ENCODE measurements at regions not wholly inside any gene's neighbourhood (a gene's known extent, or its start where the extent isn't known, plus 50 kb on each side); places are given as distances from the start of the nearest gene placed in this dataset.

DNA sequence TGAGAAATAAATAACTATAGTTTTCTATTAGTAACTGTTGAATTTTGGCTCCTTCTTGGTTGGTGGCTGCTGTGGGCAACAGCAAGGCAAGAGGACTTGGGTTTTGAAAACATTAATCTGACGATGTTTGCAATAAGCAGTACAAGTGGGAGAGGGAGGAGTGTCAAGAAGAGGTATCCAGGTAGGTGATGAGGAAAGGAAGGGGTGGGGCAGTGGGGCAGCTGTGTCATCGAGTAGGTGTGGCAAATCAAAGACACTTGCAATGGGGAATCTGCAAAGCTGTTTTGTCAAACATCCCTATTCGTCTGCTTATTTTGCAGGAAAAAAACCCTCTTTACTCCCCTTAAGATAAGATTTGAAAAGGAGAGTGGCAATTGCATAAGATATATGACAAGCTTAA is 171.9 kb upstream of the MAP3K7 start:
- no TSS peak for BruUV-seq (replicated peaks)
- intact Hi-C loops (cut with micrococcal nuclease; ENCODE audit: unreplicated experiment): no loop called here
- ChIA-PET CTCF (no interaction called here), POLR2A (ENCODE audit: low non-redundant PET) (no interaction called here)
- H3K9me3 ChIP-seq (ENCODE audit: low read depth, low read length, poor library complexity, severe bottlenecking): no peaks in the 10 kb centered on the region
- TF ChIP-seq, protein P1, sequence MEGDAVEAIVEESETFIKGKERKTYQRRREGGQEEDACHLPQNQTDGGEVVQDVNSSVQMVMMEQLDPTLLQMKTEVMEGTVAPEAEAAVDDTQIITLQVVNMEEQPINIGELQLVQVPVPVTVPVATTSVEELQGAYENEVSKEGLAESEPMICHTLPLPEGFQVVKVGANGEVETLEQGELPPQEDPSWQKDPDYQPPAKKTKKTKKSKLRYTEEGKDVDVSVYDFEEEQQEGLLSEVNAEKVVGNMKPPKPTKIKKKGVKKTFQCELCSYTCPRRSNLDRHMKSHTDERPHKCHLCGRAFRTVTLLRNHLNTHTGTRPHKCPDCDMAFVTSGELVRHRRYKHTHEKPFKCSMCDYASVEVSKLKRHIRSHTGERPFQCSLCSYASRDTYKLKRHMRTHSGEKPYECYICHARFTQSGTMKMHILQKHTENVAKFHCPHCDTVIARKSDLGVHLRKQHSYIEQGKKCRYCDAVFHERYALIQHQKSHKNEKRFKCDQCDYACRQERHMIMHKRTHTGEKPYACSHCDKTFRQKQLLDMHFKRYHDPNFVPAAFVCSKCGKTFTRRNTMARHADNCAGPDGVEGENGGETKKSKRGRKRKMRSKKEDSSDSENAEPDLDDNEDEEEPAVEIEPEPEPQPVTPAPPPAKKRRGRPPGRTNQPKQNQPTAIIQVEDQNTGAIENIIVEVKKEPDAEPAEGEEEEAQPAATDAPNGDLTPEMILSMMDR (conservative IDR thresholded peaks at IDR 0.05; ENCODE audit: low read depth, low read length): no peak
- TF ChIP-seq EZH2 (IDR thresholded peaks at IDR 0.05; ENCODE audit: borderline replicate concordance, low read depth, low read length, poor library complexity, severe bottlenecking): no peak
- H3K4me3 ChIP-seq (ENCODE audit: low read depth, low read length, poor library complexity, severe bottlenecking): no peak overlapping the region
- H3K36me3 ChIP-seq (ENCODE audit: insufficient read depth, low read length, poor library complexity, severe bottlenecking): no peaks in the 10 kb centered on the region
- H3K27me3 ChIP-seq (replicated peaks; ENCODE audit: insufficient read depth, low read depth, low read length, poor library complexity): peaks cover 89% of the 10 kb centered on the region
- no peak for DNase-seq (ENCODE audit: low spot score)
- H3K27ac ChIP-seq (ENCODE audit: low read depth, low read length, poor library complexity, severe bottlenecking): no peak overlapping the region
- H3K4me1 ChIP-seq (ENCODE audit: insufficient read depth, low read length, poor library complexity, severe bottlenecking): no peaks in the 10 kb centered on the region

DNA sequence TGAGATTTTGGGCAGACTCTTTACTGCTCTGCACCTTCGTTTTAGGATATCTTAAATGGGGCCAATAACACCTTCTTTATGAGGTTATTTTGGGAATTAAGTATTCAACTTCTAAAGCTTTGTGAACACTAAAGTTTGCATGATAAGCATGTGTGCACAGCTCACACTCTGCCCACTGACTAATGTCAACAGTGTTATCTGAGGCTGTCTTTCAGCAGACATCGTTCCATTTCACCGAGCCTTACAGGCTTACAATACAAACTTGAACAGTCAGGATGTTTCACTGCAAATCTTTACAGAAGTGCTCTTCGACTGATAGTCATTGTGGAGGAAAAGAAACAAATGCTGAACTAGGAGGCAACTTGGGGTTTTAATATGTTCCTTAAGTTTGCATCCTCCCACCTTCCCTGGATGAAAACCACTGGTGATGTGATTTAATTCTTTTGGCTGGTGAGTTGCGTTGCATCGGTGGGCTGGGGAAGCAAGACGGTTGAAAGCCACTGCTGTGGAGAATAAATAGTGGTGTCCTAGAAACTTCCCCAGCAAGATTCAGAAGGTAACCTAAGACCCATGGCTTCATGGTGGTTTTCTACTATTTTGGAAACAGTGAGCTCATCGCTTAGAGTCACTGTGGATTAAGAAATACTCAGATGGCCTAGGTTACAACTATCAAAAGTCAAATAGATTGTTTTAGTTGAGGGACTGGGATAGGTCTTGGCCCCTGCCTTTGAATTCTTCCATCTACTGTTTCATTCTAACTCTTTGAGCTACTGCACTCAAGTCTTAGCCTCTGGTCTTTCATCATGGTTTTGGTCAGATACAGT is 167.2 kb upstream of the MAP3K7 start:
- Histone ChIP-seq H3K27ac (ENCODE audit: low read depth, low read length, poor library complexity, severe bottlenecking) (no peak overlapping the region), H3K27me3 (replicated peaks; ENCODE audit: insufficient read depth, low read depth, low read length, poor library complexity) (peaks cover 71% of the 10 kb centered on the region), H3K4me3 (ENCODE audit: low read depth, low read length, poor library complexity, severe bottlenecking) (no peak overlapping the region), H3K9me3 (ENCODE audit: low read depth, low read length, poor library complexity, severe bottlenecking) (no peaks in the 10 kb centered on the region), H3K4me1 (ENCODE audit: insufficient read depth, low read length, poor library complexity, severe bottlenecking) (no peaks in the 10 kb centered on the region), H3K36me3 (ENCODE audit: insufficient read depth, low read length, poor library complexity, severe bottlenecking) (no peaks in the 10 kb centered on the region)
- ChIA-PET POLR2A (ENCODE audit: low non-redundant PET) (no interaction called here), CTCF (no interaction called here)
- TF ChIP-seq, protein P1 (conservative IDR thresholded peaks at IDR 0.05; ENCODE audit: low read depth, low read length): no peak
- TF ChIP-seq EZH2 (IDR thresholded peaks at IDR 0.05; ENCODE audit: borderline replicate concordance, low read depth, low read length, poor library complexity, severe bottlenecking): no peak
- intact Hi-C loops (cut with micrococcal nuclease; ENCODE audit: unreplicated experiment): no loop called here
- DNase-seq (ENCODE audit: low spot score): no peak
- BruUV-seq (replicated peaks): no TSS peak

DNA sequence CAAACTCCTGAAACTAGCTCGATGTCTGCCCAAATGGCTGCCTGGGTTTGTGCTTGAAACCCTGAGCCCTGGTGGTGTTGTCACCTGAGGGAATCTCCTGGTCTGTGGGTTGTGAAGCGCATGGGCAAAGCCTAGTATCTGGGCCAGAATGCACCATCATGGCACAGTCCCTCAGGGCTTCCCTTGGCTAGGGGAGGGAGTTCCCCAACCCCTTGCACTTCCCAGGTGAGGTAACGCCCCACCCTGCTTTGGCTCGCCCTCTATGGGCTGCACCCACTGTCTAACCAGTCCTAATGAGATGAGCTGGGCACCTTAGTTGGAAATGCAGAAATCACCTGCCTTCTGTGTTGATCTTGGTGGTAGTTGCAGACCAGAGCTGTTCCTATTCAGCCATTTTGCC is 152.9 kb upstream of the MAP3K7 start:
- Histone ChIP-seq H3K9me3 (ENCODE audit: low read depth, low read length, poor library complexity, severe bottlenecking) (no peaks in the 10 kb centered on the region), H3K36me3 (ENCODE audit: insufficient read depth, low read length, poor library complexity, severe bottlenecking) (no peaks in the 10 kb centered on the region), H3K27me3 (replicated peaks; ENCODE audit: insufficient read depth, low read depth, low read length, poor library complexity) (peaks cover 40% of the 10 kb centered on the region), H3K27ac (ENCODE audit: low read depth, low read length, poor library complexity, severe bottlenecking) (no peak overlapping the region), H3K4me1 (ENCODE audit: insufficient read depth, low read length, poor library complexity, severe bottlenecking) (no peaks in the 10 kb centered on the region), H3K4me3 (ENCODE audit: low read depth, low read length, poor library complexity, severe bottlenecking) (no peak overlapping the region)
- ChIA-PET POLR2A (ENCODE audit: low non-redundant PET) (interaction anchor here (0.6 kb wide), 1 partner anchor 1525 kb away, joined by 7 read pairs; no protein-coding TSS in a partner anchor), CTCF (no interaction called here)
- DNase-seq (ENCODE audit: low spot score): no peak
- intact Hi-C loops (cut with micrococcal nuclease; ENCODE audit: unreplicated experiment): no loop called here
- no peak for TF ChIP-seq EZH2 (IDR thresholded peaks at IDR 0.05; ENCODE audit: borderline replicate concordance, low read depth, low read length, poor library complexity, severe bottlenecking)
- TF ChIP-seq, protein P1 (conservative IDR thresholded peaks at IDR 0.05; ENCODE audit: low read depth, low read length): no peak
- no TSS peak for BruUV-seq (replicated peaks)

Data from A673 (cell line).